GM19455 (cell line): ENCODE measurements at regions not wholly inside any gene's neighbourhood (a gene's known extent, or its start where the extent isn't known, plus 50 kb on each side); places are given as distances from the start of the nearest gene placed in this dataset.
A peak's percentile ranks its signal among the peaks of the same experiment; 100 is the strongest.
"Not testable (repeated sequence)": the region's sequence is repeated elsewhere in the genome, so short reads cannot be mapped to it uniquely, and the experiment has no call there.

ENCODE experiments used
- ATAC-seq: cut with Tn5 transposase; IDR thresholded peaks from one replicate; pipeline ENCODE4 v1.9.1; 2021; ENCODE audit not compliant: unreplicated experiment

GRCh38 chrX:115909017-115909416 is 261.5 kb upstream of the AGTR2 start:
- ATAC-seq, result no peak

- ATAC-seq, result peak; percentile 4
Observed at GRCh38 chrX:115911967-115912366, 258.6 kb upstream of the AGTR2 start.

GRCh38 chrX:115912372-115912897 is 258.1 kb upstream of the AGTR2 start:
- ATAC-seq, result peak; percentile 94

- ATAC-seq, result peak; percentile 33
Observed at GRCh38 chrX:115913575-115913974, 257.0 kb upstream of the AGTR2 start.

GRCh38 chrX:115915625-115916024 is 254.9 kb upstream of the AGTR2 start:
- not testable (repeated sequence) for ATAC-seq

GRCh38 chrX:115929480-115929879 is 241.1 kb upstream of the AGTR2 start:
- ATAC-seq, result no peak

- ATAC-seq, result no peak
Observed at GRCh38 chrX:115936008-115936407, 234.5 kb upstream of the AGTR2 start.

- peak; percentile 40 for ATAC-seq
Observed at GRCh38 chrX:115939070-115939469, 231.5 kb upstream of the AGTR2 start.

GRCh38 chrX:115939636-115940160 is 230.8 kb upstream of the AGTR2 start:
- no peak for ATAC-seq

GRCh38 chrX:115940348-115940747 is 230.2 kb upstream of the AGTR2 start:
- peak; percentile 11 for ATAC-seq

GRCh38 chrX:115940888-115941332 is 229.6 kb upstream of the AGTR2 start:
- peak; percentile 59 for ATAC-seq

GRCh38 chrX:115941388-115941787 is 229.2 kb upstream of the AGTR2 start:
- no peak for ATAC-seq

- ATAC-seq, result no peak
Observed at GRCh38 chrX:115946059-115946458, 224.5 kb upstream of the AGTR2 start.

- peak; percentile 52 for ATAC-seq
Observed at GRCh38 chrX:115948018-115948923, 222.3 kb upstream of the AGTR2 start.

- ATAC-seq, result no peak
Observed at GRCh38 chrX:115949900-115950822, 220.4 kb upstream of the AGTR2 start.

- no peak for ATAC-seq
Observed at GRCh38 chrX:115952417-115953092, 218.0 kb upstream of the AGTR2 start.

GRCh38 chrX:115957862-115958490 is 212.6 kb upstream of the AGTR2 start:
- no peak for ATAC-seq

- no peak for ATAC-seq
Observed at GRCh38 chrX:115958687-115959359, 211.7 kb upstream of the AGTR2 start.

- ATAC-seq, result no peak
Observed at GRCh38 chrX:115960440-115961084, 210.0 kb upstream of the AGTR2 start.
